Peyer's patch (tissue), 4 donors: ENCODE measurements at regions not wholly inside any gene's neighbourhood (a gene's known extent, or its start where the extent isn't known, plus 50 kb on each side); places are given as distances from the start of the nearest gene placed in this dataset.

Experiments used
- DNase-seq, 3 donors: peaks; one replicate each; pipeline ENCODE4 v3.0.0-alpha.2; 2017 to 2019
- H3K27ac ChIP-seq, 4 donors: fragments of 200-600 bp; sonication (generic); one replicate each; pipeline ENCODE4 v1.5.1; 2016 to 2019
- H3K27me3 ChIP-seq, 2 donors: fragments of 200-600 bp; sonication (generic); one replicate each; pipeline ENCODE4 v1.5.1; 2019
- H3K36me3 ChIP-seq, 3 donors: fragments of 200-600 bp; sonication (generic); one replicate each; pipeline ENCODE4 v1.5.1; 2016 to 2019
- H3K4me1 ChIP-seq, 4 donors: fragments of 200-600 bp; sonication (generic); one replicate each; pipeline ENCODE4 v1.5.1; 2016 to 2019
- H3K4me3 ChIP-seq, 4 donors: fragments of 200-600 bp; sonication (generic); 1 replicate in 3 of 4; 2 replicates in 1 of 4; pipeline ENCODE4 v1.5.1; 2016 to 2019; ENCODE audit warnings: mild to moderate bottlenecking in 1 of 4
- H3K9me3 ChIP-seq, 4 donors: fragments of 200-600 bp; sonication (generic); one replicate each; pipeline ENCODE4 v1.5.1; 2016 to 2019; ENCODE audit warnings: mild to moderate bottlenecking in 1 of 4
- POLR2A ChIP-seq, 2 donors: fragments of 450-650 bp; IDR thresholded peaks; one replicate each; pipeline ENCODE4 v1.5.1; 2017; ENCODE audit warnings: antibody characterized with exemption in 2 of 2, mild to moderate bottlenecking in 2 of 2, moderate library complexity in 2 of 2
- TF ChIP-seq, protein P1 (sequence below), 6 experiments: fragments of 450-650 bp in 4 of 6; fragments of 200-600 bp in 2 of 6; sonication (generic) in 1 of 6; IDR thresholded peaks; one replicate each; pipeline ENCODE4 v1.5.1; 2017 to 2019; ENCODE audit warnings: antibody characterized with exemption in 6 of 6, mild to moderate bottlenecking in 3 of 6, moderate library complexity in 1 of 6

DNA sequence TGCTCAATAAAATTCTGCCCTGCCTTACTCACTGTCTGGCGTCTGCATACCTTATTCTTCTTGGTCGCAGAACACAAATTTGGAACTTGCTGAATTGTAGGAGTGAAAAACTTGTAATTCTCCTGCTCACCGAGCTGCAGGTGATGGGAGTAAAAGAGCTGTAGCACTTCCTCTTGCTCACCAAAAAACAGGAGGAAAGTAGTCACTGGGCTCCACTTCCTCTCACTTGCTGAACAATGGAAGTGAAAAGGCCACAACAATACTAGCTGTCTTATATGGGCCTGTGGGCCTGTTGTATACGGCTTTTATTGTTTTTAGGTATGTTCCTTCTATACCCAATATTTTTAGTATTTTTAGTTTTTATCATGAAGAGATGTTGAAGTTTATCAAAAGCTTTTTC is 978.7 kb downstream of the SLITRK5 start:
- no peaks in the 10 kb centered on the region for H3K9me3 ChIP-seq
- TF ChIP-seq, protein P1, sequence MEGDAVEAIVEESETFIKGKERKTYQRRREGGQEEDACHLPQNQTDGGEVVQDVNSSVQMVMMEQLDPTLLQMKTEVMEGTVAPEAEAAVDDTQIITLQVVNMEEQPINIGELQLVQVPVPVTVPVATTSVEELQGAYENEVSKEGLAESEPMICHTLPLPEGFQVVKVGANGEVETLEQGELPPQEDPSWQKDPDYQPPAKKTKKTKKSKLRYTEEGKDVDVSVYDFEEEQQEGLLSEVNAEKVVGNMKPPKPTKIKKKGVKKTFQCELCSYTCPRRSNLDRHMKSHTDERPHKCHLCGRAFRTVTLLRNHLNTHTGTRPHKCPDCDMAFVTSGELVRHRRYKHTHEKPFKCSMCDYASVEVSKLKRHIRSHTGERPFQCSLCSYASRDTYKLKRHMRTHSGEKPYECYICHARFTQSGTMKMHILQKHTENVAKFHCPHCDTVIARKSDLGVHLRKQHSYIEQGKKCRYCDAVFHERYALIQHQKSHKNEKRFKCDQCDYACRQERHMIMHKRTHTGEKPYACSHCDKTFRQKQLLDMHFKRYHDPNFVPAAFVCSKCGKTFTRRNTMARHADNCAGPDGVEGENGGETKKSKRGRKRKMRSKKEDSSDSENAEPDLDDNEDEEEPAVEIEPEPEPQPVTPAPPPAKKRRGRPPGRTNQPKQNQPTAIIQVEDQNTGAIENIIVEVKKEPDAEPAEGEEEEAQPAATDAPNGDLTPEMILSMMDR (IDR thresholded peaks at IDR 0.05), result no peak
- no peak for TF ChIP-seq POLR2A (IDR thresholded peaks at IDR 0.05)
- H3K27ac ChIP-seq, result no peak overlapping the region
- H3K27me3 ChIP-seq, result no peaks in the 10 kb centered on the region
- no peaks in the 10 kb centered on the region for H3K36me3 ChIP-seq
- no peak for DNase-seq
- no peaks in the 10 kb centered on the region for H3K4me1 ChIP-seq
- H3K4me3 ChIP-seq, result no peak overlapping the region

DNA sequence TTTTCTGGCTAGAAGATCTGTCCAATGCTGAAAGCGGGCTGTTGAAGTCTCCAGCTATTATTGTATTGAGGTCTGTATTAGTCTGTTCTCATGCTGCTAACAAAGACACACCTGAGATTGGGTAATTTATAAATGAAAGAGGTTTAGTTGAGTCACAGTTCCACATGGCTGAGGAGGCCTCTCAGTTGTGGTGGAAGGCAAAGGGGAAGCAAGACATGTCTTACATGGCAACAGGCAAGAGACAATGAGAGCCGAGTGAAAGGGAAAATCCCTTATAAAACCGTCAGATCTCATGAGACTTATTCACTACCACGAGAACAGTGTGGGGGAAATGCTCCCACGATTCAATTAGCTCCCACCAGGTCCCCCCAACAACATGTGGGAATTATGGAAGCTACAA is 980.4 kb downstream of the SLITRK5 start:
- no peaks in the 10 kb centered on the region for H3K9me3 ChIP-seq
- TF ChIP-seq, protein P1 (IDR thresholded peaks at IDR 0.05), result no peak
- TF ChIP-seq POLR2A (IDR thresholded peaks at IDR 0.05), result no peak
- no peak overlapping the region for H3K4me3 ChIP-seq
- no peaks in the 10 kb centered on the region for H3K27me3 ChIP-seq
- H3K36me3 ChIP-seq, result no peaks in the 10 kb centered on the region
- H3K27ac ChIP-seq, result no peak overlapping the region
- no peak for DNase-seq
- H3K4me1 ChIP-seq, result no peaks in the 10 kb centered on the region

DNA sequence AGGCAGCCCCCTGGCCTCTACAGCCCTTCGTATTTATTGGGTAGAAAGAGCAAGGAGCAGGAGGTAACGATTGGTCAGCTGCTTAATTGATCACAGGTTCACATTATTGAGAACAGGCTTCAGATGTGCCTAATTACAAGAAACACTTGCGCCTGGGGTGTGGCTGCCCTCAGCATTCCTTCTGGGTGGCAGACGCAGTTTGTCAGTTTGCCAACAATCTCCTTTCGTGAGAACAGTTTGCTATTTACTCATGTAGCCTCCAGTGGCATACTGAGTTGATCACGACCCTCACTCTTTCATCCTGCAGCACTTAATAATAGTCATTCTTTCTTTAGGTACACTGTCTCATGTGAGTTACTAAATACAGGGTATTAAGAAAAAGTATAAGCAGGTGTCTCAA is 985.6 kb downstream of the SLITRK5 start:
- TF ChIP-seq POLR2A (IDR thresholded peaks at IDR 0.05), result no peak
- TF ChIP-seq, protein P1 (IDR thresholded peaks at IDR 0.05), result no peak
- no peak for DNase-seq
- H3K27me3 ChIP-seq, result no peaks in the 10 kb centered on the region
- H3K9me3 ChIP-seq, result no peaks in the 10 kb centered on the region
- H3K4me1 ChIP-seq, result no peaks in the 10 kb centered on the region
- H3K4me3 ChIP-seq, result no peak overlapping the region
- no peak overlapping the region for H3K27ac ChIP-seq
- H3K36me3 ChIP-seq, result no peaks in the 10 kb centered on the region

DNA sequence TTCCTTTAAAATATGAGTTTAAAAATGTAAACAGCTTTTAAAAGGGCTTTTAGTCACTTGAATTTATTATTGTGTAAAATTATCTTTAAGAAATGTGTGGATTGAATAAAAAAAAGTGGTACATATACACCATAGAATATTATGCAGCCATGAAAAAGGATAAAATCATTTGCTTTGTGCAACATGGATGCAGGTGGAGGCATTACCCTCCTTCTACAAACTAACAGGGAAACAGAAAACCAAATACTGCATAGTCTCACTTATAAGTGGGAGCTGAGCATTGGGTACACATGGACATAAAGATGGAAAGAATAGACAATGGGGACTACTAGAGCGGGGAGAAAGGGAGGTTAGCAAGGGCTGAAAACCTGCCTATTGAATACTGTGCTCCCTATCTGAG is 999.3 kb downstream of the SLITRK5 start:
- H3K27ac ChIP-seq, result no peak overlapping the region

DNA sequence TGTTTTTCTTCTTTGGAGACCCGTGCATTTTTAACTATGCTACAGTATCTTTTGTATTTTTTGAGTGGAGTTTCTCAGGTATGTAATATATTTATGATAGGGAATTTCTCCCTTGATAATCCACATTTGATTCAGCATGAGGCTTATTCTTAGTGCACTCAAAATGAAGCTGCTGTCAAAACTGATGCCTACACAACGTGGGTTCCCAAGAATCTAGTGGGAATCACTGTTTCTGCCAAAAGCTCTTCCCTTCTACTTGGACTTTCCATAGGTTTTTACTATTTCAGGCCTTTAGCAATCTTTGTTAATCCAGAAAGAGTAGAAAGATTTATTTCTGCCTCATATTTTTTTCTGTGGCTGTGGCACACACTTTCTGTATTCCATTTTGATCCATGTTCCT is 1003.7 kb downstream of the SLITRK5 start:
- Histone ChIP-seq H3K4me3 (no peak overlapping the region), H3K4me1 (no peaks in the 10 kb centered on the region), H3K27me3 (no peaks in the 10 kb centered on the region), H3K27ac (no peak overlapping the region), H3K36me3 (no peaks in the 10 kb centered on the region), H3K9me3 (no peaks in the 10 kb centered on the region)
- TF ChIP-seq, protein P1 (IDR thresholded peaks at IDR 0.05), result no peak
- TF ChIP-seq POLR2A (IDR thresholded peaks at IDR 0.05), result no peak
- DNase-seq, result no peak

More for the DNA sequence above, 999.3 kb downstream of the SLITRK5 start:
- H3K4me3 ChIP-seq, result no peak overlapping the region
- H3K27me3 ChIP-seq, result no peaks in the 10 kb centered on the region
- TF ChIP-seq, protein P1 (IDR thresholded peaks at IDR 0.05), result no peak
- TF ChIP-seq POLR2A (IDR thresholded peaks at IDR 0.05), result no peak
- H3K9me3 ChIP-seq, result no peaks in the 10 kb centered on the region
- no peak for DNase-seq
- H3K4me1 ChIP-seq, result no peaks in the 10 kb centered on the region
- no peaks in the 10 kb centered on the region for H3K36me3 ChIP-seq

DNA sequence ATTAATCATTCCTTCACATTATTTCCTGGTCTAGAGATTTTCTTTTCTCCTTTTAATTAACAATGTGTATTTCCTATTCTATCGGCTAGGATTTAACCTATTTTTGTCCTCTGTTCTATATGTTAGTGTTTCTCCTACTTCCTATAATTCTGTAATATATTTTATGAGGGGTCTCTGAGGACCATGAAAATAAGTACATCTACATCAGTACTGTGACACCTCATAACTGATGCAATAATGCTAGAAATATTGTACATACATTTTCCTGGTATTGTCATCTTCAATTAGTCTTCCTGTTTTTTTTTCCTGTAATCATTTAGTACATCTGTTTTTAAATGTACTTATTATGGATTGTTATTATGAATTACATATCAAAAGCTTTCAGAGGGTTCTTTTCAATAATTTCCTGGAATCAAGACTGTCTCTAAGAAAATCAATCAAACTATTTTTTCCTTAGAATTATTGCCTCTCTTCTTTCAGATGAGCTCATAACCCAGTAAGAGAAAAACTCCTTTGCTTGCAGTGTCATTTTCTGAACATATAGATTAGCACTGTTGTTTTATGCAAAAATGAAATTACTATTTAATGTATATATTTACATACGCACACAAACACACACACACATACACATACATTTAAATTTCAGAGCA is 1004.3 kb downstream of the SLITRK5 start:
- TF ChIP-seq, protein P1 (IDR thresholded peaks at IDR 0.05), result no peak
- no peak for TF ChIP-seq POLR2A (IDR thresholded peaks at IDR 0.05)
- no peaks in the 10 kb centered on the region for H3K27me3 ChIP-seq
- DNase-seq, result no peak
- no peaks in the 10 kb centered on the region for H3K4me1 ChIP-seq
- no peak overlapping the region for H3K4me3 ChIP-seq
- no peaks in the 10 kb centered on the region for H3K9me3 ChIP-seq
- no peaks in the 10 kb centered on the region for H3K36me3 ChIP-seq
- H3K27ac ChIP-seq, result no peak overlapping the region
